GM13977 (cell line): ENCODE measurements at regions not wholly inside any gene's neighbourhood (a gene's known extent, or its start where the extent isn't known, plus 50 kb on each side); places are given as distances from the start of the nearest gene placed in this dataset.

ENCODE experiments used
- DNase-seq: peaks from one replicate; pipeline ENCODE4 v3.0.0; 2012; ENCODE audit warnings: low spot score
- in situ Hi-C: fragments of 300-500 bp; cut with MboI; formaldehyde crosslinking; loops from one replicate; pipeline ENCODE4 v1.12.0; 2022; ENCODE audit warnings: low sequenced_read_pairs, low pct_unique_long_range_greater_than_20kb, mixed read lengths, inconsistent platforms; ENCODE audit not compliant: unreplicated experiment
- TF ChIP-seq, protein P1 (sequence below): IDR thresholded peaks from 2 replicates; pipeline ENCODE4 v1.5.1; 2012; ENCODE audit warnings: mild to moderate bottlenecking, control low read depth; ENCODE audit not compliant: insufficient read depth; ENCODE audit errors: extremely low read depth, missing control alignments

- TF ChIP-seq, protein P1, sequence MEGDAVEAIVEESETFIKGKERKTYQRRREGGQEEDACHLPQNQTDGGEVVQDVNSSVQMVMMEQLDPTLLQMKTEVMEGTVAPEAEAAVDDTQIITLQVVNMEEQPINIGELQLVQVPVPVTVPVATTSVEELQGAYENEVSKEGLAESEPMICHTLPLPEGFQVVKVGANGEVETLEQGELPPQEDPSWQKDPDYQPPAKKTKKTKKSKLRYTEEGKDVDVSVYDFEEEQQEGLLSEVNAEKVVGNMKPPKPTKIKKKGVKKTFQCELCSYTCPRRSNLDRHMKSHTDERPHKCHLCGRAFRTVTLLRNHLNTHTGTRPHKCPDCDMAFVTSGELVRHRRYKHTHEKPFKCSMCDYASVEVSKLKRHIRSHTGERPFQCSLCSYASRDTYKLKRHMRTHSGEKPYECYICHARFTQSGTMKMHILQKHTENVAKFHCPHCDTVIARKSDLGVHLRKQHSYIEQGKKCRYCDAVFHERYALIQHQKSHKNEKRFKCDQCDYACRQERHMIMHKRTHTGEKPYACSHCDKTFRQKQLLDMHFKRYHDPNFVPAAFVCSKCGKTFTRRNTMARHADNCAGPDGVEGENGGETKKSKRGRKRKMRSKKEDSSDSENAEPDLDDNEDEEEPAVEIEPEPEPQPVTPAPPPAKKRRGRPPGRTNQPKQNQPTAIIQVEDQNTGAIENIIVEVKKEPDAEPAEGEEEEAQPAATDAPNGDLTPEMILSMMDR: no peak
- in situ Hi-C loops: no loop called here
- no peak for DNase-seq
Measured at GRCh38 chr19:28857967-28858366, 355.0 kb downstream of the UQCRFS1 start.

- in situ Hi-C loops: no loop called here
- no peak for DNase-seq
- TF ChIP-seq, protein P1: no peak
Measured at GRCh38 chr19:28855216-28855615, 357.7 kb downstream of the UQCRFS1 start.

DNA sequence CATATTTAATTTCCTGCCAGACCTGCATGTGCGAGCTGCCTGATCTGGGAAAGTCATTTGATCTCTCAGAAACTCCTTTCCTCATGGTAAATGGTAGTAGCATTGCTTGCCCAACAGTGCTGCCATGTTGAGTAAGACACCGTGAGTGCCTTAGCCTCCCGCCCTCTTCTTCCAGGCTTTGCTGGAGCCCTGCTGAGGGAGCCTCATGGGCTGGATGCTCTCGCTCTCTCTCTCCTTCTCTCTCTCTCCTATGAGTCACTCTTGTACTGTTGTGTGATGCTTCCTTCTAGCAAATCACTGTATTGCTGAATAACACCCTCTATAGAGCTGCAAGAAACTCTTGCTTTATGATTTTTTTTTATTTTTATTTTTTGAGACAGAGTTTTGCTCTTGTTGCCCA lies 365.5 kb downstream of the UQCRFS1 start:
- in situ Hi-C loops: no loop called here
- DNase-seq: no peak
- TF ChIP-seq, protein P1: no peak

GRCh38 chr19:28846094-28846812 lies 366.7 kb downstream of the UQCRFS1 start:
- TF ChIP-seq, protein P1: no peak
- no peak for DNase-seq
- in situ Hi-C loops: no loop called here

DNA sequence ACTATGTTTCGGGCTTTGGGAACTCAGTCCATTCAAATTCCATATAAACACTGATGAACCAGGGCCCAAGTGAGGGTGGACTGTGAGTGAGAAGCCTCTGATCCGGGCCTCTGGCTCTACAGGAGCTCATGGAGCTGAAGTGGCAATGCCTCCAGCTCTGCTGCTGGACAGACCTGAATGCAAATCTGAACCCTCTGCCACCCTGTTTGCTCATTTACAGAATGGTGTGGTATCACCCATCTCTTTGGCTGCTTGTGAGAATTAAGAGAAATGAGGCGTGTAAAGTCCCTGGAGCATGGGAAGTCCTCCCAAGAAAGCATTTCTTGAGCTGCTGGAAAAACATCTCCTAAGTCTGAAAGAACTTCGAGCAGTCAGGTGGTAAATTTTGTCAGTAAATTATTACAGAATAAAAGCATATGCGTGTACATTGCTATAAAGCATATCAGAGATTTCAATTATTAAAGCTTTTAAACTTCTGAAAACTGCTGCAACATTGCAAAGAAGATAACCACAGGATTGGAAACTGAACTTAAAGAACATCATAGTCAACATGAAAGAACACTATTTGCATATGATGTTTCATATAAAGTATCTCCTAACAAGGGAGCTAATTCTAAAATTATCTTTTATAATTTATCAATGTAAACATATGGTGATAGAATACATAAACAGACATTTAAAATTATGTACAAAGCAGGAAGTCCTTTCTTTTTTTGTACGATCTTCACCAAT lies 369.0 kb downstream of the UQCRFS1 start:
- TF ChIP-seq, protein P1: no peak
- DNase-seq: no peak
- in situ Hi-C loops: no loop called here

DNA sequence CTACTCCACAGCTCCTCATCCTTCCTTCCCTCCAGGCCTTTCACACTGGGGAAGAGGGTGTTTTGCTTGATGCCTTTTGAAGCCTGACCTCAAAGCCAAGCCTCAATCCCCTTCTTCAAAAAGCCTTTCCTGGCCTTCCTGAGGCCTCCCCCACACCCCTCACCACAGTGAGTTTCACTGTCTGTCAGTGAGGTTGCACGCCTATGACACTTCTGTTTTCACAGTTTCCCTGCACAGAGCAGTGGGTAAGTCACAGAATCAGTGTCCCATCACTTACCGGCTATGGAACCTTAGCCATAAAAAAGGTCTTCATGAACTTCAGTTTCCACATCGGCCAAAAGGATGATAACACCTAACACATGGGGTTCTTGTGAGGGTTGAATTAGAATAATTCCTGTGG lies 371.4 kb downstream of the UQCRFS1 start:
- no peak for DNase-seq
- TF ChIP-seq, protein P1: no peak
- in situ Hi-C loops: no loop called here
